ENCODE measurements at regions not wholly inside any gene's neighbourhood (a gene's known extent, or its start where the extent isn't known, plus 50 kb on each side); places are given as distances from the start of the nearest gene placed in this dataset.

GRCh38 chr1:228922722-228923376, 187.6 kb downstream of the RHOU start:
- no peak for TF ChIP-seq POLR2A (IDR thresholded peaks at IDR 0.05)
- TF ChIP-seq CTCF (IDR thresholded peaks at IDR 0.05): no peak
- no peak for TF ChIP-seq POLR2AphosphoS5 (IDR thresholded peaks at IDR 0.05)
